ENCODE measurements at regions not wholly inside any gene's neighbourhood (a gene's known extent, or its start where the extent isn't known, plus 50 kb on each side); places are given as distances from the start of the nearest gene placed in this dataset.
"Not testable (repeated sequence)": the region's sequence is repeated elsewhere in the genome, so short reads cannot be mapped to it uniquely, and the experiment has no call there.

DNA sequence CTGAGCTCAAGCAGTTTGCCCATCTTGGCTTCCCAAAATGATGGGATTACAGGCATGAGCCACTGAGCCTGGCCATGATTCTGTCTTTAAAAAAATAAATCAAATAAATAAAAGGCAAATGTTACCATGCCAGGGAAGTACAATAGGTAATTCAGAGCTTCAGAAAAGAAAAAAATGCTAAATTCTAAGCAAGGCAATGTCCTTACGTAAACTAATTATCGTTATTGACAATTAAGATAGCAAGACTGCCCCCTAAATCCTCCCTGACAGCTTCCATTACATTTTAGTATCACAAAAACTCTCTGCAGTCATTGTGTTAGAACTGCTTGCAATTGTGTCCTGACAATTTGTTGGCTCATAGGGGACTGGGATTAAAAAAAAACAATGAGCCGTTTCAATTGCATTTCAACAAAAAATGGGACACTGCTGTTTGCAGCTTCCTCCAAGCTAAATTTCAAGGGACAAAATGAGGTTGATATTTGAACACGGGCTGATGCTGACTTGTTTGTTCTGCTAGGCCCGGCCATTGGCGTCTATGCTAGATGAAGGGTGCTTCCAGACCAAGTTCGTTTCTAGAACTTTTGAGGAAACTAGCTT, 88.9 kb downstream of the MOGAT1 start:
- H3K4me1 ChIP-seq (ENCODE audit: control insufficient read depth in 2 of 2, insufficient read depth in 2 of 2, low read length in 2 of 2): no peaks in the 10 kb centered on the region
- no peaks in the 10 kb centered on the region for H3K27me3 ChIP-seq (ENCODE audit: control insufficient read depth in 2 of 2, insufficient read depth in 2 of 2, low read length in 2 of 2)
- no peak overlapping the region for H3K27ac Mint-ChIP-seq
- intact Hi-C loops (cut with micrococcal nuclease): no loop called here
- H3K36me3 Mint-ChIP-seq: no peaks in the 10 kb centered on the region
- H3K9me3 Mint-ChIP-seq: peaks cover 0 to 2% (median 0%) of the 10 kb centered on the region in 11 donors
- CTCF ChIA-PET: no interaction called here
- DNase-seq (no peak), ATAC-seq (no peak)
- H3K9me3 ChIP-seq (ENCODE audit: control insufficient read depth in 2 of 3, low read length in 3 of 3): no peaks in the 10 kb centered on the region
- H3K36me3 ChIP-seq (ENCODE audit: control insufficient read depth in 2 of 3, insufficient read depth in 3 of 3, low read length in 3 of 3): no peaks in the 10 kb centered on the region
- peaks cover 0 to 4% (median 0%) of the 10 kb centered on the region in 7 donors for H3K4me1 Mint-ChIP-seq
- H3K27ac ChIP-seq (ENCODE audit: low read depth, low read length): no peak overlapping the region
- H3K4me3 ChIP-seq (ENCODE audit: low read length): no peak overlapping the region
- H3K27me3 Mint-ChIP-seq: peaks cover 0 to 7% (median 3%) of the 10 kb centered on the region in 5 donors
- no peak overlapping the region for H3K4me3 Mint-ChIP-seq
- POLR2A ChIA-PET: no interaction called here

DNA sequence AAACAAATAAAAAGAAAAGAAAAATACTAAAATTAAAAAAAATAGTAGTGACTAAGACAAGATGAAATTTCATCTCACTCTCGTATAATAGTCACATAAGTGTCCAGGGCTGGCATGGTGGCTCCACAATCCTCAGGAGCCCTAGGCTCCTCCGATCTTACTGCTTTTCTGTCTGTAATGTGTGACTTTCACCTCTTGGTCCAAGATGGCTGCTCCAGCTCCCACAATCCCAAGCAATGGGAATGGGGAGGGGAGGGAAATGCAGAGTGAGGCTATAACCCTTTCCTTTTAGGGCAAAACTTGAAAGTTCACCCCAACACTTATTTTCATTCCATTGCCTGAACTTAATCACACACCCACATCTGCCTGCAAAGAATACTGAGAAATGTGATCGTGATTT, 90.4 kb downstream of the MOGAT1 start:
- H3K27me3 Mint-ChIP-seq: peaks cover 0 to 19% (median 8%) of the 10 kb centered on the region in 5 donors
- ATAC-seq: no peak
- no peak for DNase-seq
- H3K36me3 Mint-ChIP-seq: no peaks in the 10 kb centered on the region
- H3K9me3 ChIP-seq (ENCODE audit: control insufficient read depth in 2 of 3, low read length in 3 of 3): no peaks in the 10 kb centered on the region
- no peak overlapping the region for H3K27ac ChIP-seq (ENCODE audit: low read depth, low read length)
- H3K36me3 ChIP-seq (ENCODE audit: control insufficient read depth in 2 of 3, insufficient read depth in 3 of 3, low read length in 3 of 3): no peaks in the 10 kb centered on the region
- intact Hi-C loops (cut with micrococcal nuclease): no loop called here
- H3K4me3 Mint-ChIP-seq: no peak overlapping the region
- no peaks in the 10 kb centered on the region for H3K4me1 Mint-ChIP-seq
- no peaks in the 10 kb centered on the region for H3K4me1 ChIP-seq (ENCODE audit: control insufficient read depth in 2 of 2, insufficient read depth in 2 of 2, low read length in 2 of 2)
- ChIA-PET CTCF (no interaction called here), POLR2A (no interaction called here)
- no peak overlapping the region for H3K4me3 ChIP-seq (ENCODE audit: low read length)
- peaks cover 0 to 2% (median 0%) of the 10 kb centered on the region in 11 donors for H3K9me3 Mint-ChIP-seq
- H3K27me3 ChIP-seq (ENCODE audit: control insufficient read depth in 2 of 2, insufficient read depth in 2 of 2, low read length in 2 of 2): no peaks in the 10 kb centered on the region
- H3K27ac Mint-ChIP-seq: no peak overlapping the region

- Histone ChIP-seq H3K27me3 (ENCODE audit: control insufficient read depth in 2 of 2, insufficient read depth in 2 of 2, low read length in 2 of 2) (no peaks in the 10 kb centered on the region), H3K4me1 (ENCODE audit: control insufficient read depth in 2 of 2, insufficient read depth in 2 of 2, low read length in 2 of 2) (no peaks in the 10 kb centered on the region), H3K4me3 (ENCODE audit: low read length) (no peak overlapping the region), H3K9me3 (ENCODE audit: control insufficient read depth in 2 of 3, low read length in 3 of 3) (no peaks in the 10 kb centered on the region), H3K27ac (ENCODE audit: low read depth, low read length) (no peak overlapping the region), H3K36me3 (ENCODE audit: control insufficient read depth in 2 of 3, insufficient read depth in 3 of 3, low read length in 3 of 3) (no peaks in the 10 kb centered on the region)
- Mint-ChIP-seq H3K9me3 (peaks cover 0 to 2% (median 0%) of the 10 kb centered on the region in 11 donors), H3K36me3 (no peaks in the 10 kb centered on the region), H3K27ac (no peak overlapping the region), H3K4me3 (no peak overlapping the region), H3K27me3 (peaks cover 0 to 22% (median 8%) of the 10 kb centered on the region in 5 donors), H3K4me1 (no peaks in the 10 kb centered on the region)
- ChIA-PET CTCF (no interaction called here), POLR2A (no interaction called here)
- no peak for ATAC-seq
- intact Hi-C loops (cut with micrococcal nuclease): no loop called here
- no peak for DNase-seq
Observed at GRCh38 chr2:222762342-222762741, 90.9 kb downstream of the MOGAT1 start.

- H3K4me3 Mint-ChIP-seq; H3K9me3 ChIP-seq (ENCODE audit: control insufficient read depth in 2 of 3, low read length in 3 of 3); H3K36me3 ChIP-seq (ENCODE audit: control insufficient read depth in 2 of 3, insufficient read depth in 3 of 3, low read length in 3 of 3); intact Hi-C loops (cut with micrococcal nuclease); DNase-seq; H3K27ac Mint-ChIP-seq; H3K9me3 Mint-ChIP-seq; H3K27ac ChIP-seq (ENCODE audit: low read depth, low read length); H3K4me3 ChIP-seq (ENCODE audit: low read length); H3K27me3 ChIP-seq (ENCODE audit: control insufficient read depth in 2 of 2, insufficient read depth in 2 of 2, low read length in 2 of 2); ATAC-seq; H3K36me3 Mint-ChIP-seq; H3K4me1 ChIP-seq (ENCODE audit: control insufficient read depth in 2 of 2, insufficient read depth in 2 of 2, low read length in 2 of 2); H3K4me1 Mint-ChIP-seq; CTCF ChIA-PET: not testable (repeated sequence)
- POLR2A ChIA-PET: interaction anchor here (0.6 kb wide), 1 partner anchor 62 kb away, joined by 3 read pairs; no protein-coding TSS in a partner anchor
- peaks cover 2 to 41% (median 9%) of the 10 kb centered on the region in 5 donors for H3K27me3 Mint-ChIP-seq
Observed at GRCh38 chr2:222765883-222766282, 94.4 kb downstream of the MOGAT1 start.

DNA sequence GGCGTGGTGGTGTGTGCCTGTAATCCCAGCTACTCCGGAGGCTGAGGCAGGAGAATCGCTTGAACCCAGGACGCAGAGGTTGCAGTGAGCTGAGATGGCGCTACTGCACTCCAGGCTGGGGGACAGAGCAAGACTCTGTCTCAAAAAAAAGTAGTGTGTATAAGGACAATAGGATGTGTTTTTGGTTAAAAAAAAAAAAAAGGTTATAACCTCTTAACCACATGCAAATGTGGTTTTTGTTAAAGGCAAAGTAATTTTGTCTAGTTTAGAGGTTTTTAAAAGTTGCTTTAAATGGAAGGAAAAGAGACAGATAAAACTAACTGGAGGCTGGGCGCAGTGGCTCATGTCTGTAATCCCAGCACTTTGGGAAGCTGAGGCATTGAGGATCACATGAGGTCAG, 92.8 kb upstream of the ACSL3 start:
- H3K9me3 ChIP-seq (ENCODE audit: control insufficient read depth in 2 of 3, low read length in 3 of 3); H3K4me3 Mint-ChIP-seq; H3K4me1 ChIP-seq (ENCODE audit: control insufficient read depth in 2 of 2, insufficient read depth in 2 of 2, low read length in 2 of 2); H3K4me1 Mint-ChIP-seq; H3K27ac ChIP-seq (ENCODE audit: low read depth, low read length); DNase-seq; H3K36me3 Mint-ChIP-seq; H3K27me3 ChIP-seq (ENCODE audit: control insufficient read depth in 2 of 2, insufficient read depth in 2 of 2, low read length in 2 of 2); H3K4me3 ChIP-seq (ENCODE audit: low read length); ATAC-seq; POLR2A ChIA-PET; H3K9me3 Mint-ChIP-seq; H3K36me3 ChIP-seq (ENCODE audit: control insufficient read depth in 2 of 3, insufficient read depth in 3 of 3, low read length in 3 of 3); intact Hi-C loops (cut with micrococcal nuclease): not testable (repeated sequence)
- CTCF ChIA-PET: interaction anchor here (0.6 kb wide), 1 partner anchor 46 kb away, joined by 5 read pairs; no protein-coding TSS in a partner anchor
- peak overlapping the region in 1 of 9 donors; percentile 21 for H3K27ac Mint-ChIP-seq
- H3K27me3 Mint-ChIP-seq: peaks cover 5 to 40% (median 6%) of the 10 kb centered on the region in 5 donors

DNA sequence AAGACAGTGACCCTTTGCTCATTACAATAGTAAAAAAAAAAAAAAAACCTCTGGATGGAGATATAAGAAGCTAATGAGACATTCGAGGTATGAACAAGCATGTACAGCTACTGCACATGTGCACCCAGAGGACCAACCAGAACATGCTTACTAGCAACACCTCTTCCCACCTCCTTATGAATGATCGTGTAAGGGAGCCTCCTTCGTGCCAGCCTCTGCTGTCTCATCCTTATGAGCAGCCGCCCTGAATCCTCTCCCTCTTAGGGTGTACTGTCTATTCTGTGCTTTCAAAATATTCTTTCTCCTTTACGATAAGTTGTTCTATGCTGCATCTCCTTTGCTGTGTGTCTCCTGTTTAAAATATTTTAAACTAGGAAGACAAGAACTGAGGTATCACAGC, 91.4 kb upstream of the ACSL3 start:
- no peaks in the 10 kb centered on the region for H3K36me3 ChIP-seq (ENCODE audit: control insufficient read depth in 2 of 3, insufficient read depth in 3 of 3, low read length in 3 of 3)
- H3K27me3 Mint-ChIP-seq: peaks cover 5 to 37% (median 11%) of the 10 kb centered on the region in 5 donors
- intact Hi-C loops (cut with micrococcal nuclease): no loop called here
- H3K4me1 ChIP-seq (ENCODE audit: control insufficient read depth in 2 of 2, insufficient read depth in 2 of 2, low read length in 2 of 2): no peaks in the 10 kb centered on the region
- peaks cover 0 to 3% (median 0%) of the 10 kb centered on the region in 11 donors for H3K9me3 Mint-ChIP-seq
- peaks cover 0 to 3% (median 0%) of the 10 kb centered on the region in 7 donors for H3K4me1 Mint-ChIP-seq
- no peak for DNase-seq
- ATAC-seq: no peak
- no peaks in the 10 kb centered on the region for H3K27me3 ChIP-seq (ENCODE audit: control insufficient read depth in 2 of 2, insufficient read depth in 2 of 2, low read length in 2 of 2)
- no peak overlapping the region for H3K4me3 ChIP-seq (ENCODE audit: low read length)
- H3K27ac ChIP-seq (ENCODE audit: low read depth, low read length): no peak overlapping the region
- no peaks in the 10 kb centered on the region for H3K9me3 ChIP-seq (ENCODE audit: control insufficient read depth in 2 of 3, low read length in 3 of 3)
- CTCF ChIA-PET: interaction anchor here (0.6 kb wide), 1 partner anchor 1873 kb away, joined by 3 read pairs; no protein-coding TSS in a partner anchor
- POLR2A ChIA-PET: no interaction called here
- H3K4me3 Mint-ChIP-seq: no peak overlapping the region
- no peaks in the 10 kb centered on the region for H3K36me3 Mint-ChIP-seq
- no peak overlapping the region for H3K27ac Mint-ChIP-seq

DNA sequence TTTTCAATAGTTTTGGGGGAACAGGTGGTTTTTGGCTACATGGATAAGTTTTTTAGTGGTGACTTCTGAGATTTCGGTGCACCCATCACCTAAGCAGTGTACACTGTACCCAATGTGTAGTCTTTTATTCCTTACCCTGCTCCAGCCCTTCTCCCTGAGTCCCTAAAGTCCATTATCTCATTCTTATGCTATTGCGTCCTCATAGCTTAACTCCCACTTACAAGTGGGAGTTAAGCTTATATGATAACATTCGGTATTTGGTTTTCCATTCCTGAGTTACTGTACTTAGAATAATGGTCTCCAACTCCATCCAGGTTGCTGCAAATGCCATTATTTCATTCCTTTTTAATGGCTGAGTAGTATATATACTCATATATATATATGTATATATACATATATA, 90.9 kb upstream of the ACSL3 start:
- H3K9me3 ChIP-seq (ENCODE audit: control insufficient read depth in 2 of 3, low read length in 3 of 3): no peaks in the 10 kb centered on the region
- H3K4me1 ChIP-seq (ENCODE audit: control insufficient read depth in 2 of 2, insufficient read depth in 2 of 2, low read length in 2 of 2): no peaks in the 10 kb centered on the region
- H3K27me3 Mint-ChIP-seq: peaks cover 5 to 38% (median 13%) of the 10 kb centered on the region in 5 donors
- no peak overlapping the region for H3K27ac ChIP-seq (ENCODE audit: low read depth, low read length)
- DNase-seq (no peak), ATAC-seq (no peak)
- intact Hi-C loops (cut with micrococcal nuclease): no loop called here
- peaks cover 0 to 1% (median 0%) of the 10 kb centered on the region in 11 donors for H3K9me3 Mint-ChIP-seq
- ChIA-PET POLR2A (no interaction called here), CTCF (interaction anchor here (0.6 kb wide), 1 partner anchor 1872 kb away, joined by 3 read pairs; no protein-coding TSS in a partner anchor)
- H3K36me3 Mint-ChIP-seq: no peaks in the 10 kb centered on the region
- peaks cover 0 to 3% (median 0%) of the 10 kb centered on the region in 7 donors for H3K4me1 Mint-ChIP-seq
- no peak overlapping the region for H3K4me3 Mint-ChIP-seq
- H3K4me3 ChIP-seq (ENCODE audit: low read length): no peak overlapping the region
- H3K27me3 ChIP-seq (ENCODE audit: control insufficient read depth in 2 of 2, insufficient read depth in 2 of 2, low read length in 2 of 2): no peaks in the 10 kb centered on the region
- no peak overlapping the region for H3K27ac Mint-ChIP-seq
- H3K36me3 ChIP-seq (ENCODE audit: control insufficient read depth in 2 of 3, insufficient read depth in 3 of 3, low read length in 3 of 3): no peaks in the 10 kb centered on the region
